AG10803 (cell line): ENCODE measurements at regions not wholly inside any gene's neighbourhood (a gene's known extent, or its start where the extent isn't known, plus 50 kb on each side); places are given as distances from the start of the nearest gene placed in this dataset.

Experiments used
- DNase-seq: peaks from one replicate; pipeline ENCODE4 v3.0.0; 2010; ENCODE audit warnings: low read depth
- H3K4me3 ChIP-seq: 2 replicates; pipeline ENCODE4 v1.5.1; 2011; ENCODE audit warnings: mild to moderate bottlenecking, low read length, control low read depth
- CTCF ChIP-seq: conservative IDR thresholded peaks from 2 replicates; pipeline ENCODE4 v1.5.1; 2011; ENCODE audit warnings: mild to moderate bottlenecking, low read length, control low read depth, inconsistent platforms

DNA sequence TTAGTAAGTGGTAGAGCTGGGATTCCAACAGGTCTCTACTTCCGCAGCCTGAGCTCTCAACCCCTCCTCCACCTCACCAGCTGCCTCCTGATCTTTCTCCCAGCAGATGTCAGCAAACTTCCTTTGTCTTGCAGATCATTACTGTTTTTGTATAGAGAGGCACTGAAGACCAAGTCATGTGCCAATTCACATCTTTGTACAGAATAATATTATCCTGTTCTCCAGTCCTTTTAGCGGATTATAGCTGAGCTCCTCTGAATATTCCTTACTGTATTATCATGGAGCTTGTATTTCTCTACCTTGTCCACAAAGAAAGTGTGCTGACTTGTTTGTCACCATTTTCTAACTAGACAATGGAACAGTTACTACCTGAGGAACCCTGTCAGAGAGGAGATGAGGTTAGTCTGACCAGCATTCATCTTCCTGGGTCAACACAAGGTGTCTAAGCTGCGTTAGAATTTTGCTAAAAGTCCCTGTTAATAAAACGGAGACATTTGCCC is 142.3 kb upstream of the ARHGAP5 start:
- TF ChIP-seq CTCF: peak; percentile 67
- no peak overlapping the region for H3K4me3 ChIP-seq
- peak; percentile 58 for DNase-seq

- no peak for DNase-seq
- H3K4me3 ChIP-seq: no peak overlapping the region
- no peak for TF ChIP-seq CTCF
Observed at GRCh38 chr14:31935391-31935790, 141.7 kb upstream of the ARHGAP5 start.

DNA sequence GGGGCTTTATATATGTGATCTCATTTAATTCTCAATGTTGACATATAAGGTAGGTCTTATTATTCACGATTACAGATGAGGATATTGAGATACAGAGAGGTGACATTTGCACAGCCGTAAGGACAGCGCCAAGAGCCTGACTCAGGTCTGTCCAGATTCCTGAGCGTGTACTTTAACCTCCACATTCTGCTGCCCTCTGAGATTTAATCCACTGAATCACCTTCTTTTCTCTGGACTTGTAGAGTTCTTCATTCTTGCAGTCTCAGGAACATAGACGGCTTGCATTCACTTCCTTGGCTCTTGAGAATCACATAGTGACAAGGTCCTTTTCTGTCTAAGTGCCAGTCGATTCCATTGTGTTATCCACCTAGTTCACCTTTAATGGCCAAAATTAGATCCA is 141.0 kb upstream of the ARHGAP5 start:
- no peak for TF ChIP-seq CTCF
- H3K4me3 ChIP-seq: no peak overlapping the region
- no peak for DNase-seq

GRCh38 chr14:31937730-31938346 is 139.3 kb upstream of the ARHGAP5 start:
- peak; percentile 81 for DNase-seq
- no peak overlapping the region for H3K4me3 ChIP-seq
- no peak for TF ChIP-seq CTCF

DNA sequence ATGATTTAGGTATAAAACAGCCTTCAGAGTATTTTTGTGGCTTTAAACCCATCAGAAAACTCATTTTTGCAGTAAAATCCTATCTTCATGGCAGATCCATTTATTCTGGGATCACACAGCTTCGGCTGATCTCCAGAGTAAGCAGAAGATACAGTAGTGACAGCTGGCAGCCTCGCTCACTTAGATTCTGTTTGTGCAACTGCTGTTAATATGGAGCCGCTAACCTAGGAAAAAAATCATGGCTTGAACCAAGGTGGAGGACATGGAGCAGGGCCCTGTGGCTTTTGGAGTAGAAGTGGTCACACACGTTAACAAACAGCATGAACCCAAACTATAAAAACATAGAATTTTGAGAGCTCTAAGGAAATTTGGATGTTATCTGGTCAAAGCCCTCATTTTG is 137.2 kb upstream of the ARHGAP5 start:
- no peak for DNase-seq
- H3K4me3 ChIP-seq: no peak overlapping the region
- no peak for TF ChIP-seq CTCF

DNA sequence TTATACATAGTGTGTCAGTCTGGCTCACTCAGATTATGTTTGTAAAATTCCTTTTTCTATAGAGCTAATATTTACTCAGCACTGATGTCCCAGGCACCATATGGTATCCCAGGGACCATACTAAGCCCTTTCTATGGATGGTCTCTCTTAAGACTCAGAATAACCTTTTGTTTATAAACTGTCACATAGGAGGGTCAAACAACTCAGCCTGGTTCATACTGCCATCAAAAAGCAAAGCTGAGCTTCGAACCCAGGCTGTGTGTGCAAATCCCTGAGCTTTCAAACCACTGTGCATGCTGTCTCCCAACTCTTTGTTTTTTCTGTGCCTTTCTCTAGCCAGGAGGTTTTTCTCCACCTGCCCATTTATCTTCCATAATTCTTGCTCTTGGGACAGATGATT is 135.6 kb upstream of the ARHGAP5 start:
- DNase-seq: no peak
- TF ChIP-seq CTCF: no peak
- no peak overlapping the region for H3K4me3 ChIP-seq

DNA sequence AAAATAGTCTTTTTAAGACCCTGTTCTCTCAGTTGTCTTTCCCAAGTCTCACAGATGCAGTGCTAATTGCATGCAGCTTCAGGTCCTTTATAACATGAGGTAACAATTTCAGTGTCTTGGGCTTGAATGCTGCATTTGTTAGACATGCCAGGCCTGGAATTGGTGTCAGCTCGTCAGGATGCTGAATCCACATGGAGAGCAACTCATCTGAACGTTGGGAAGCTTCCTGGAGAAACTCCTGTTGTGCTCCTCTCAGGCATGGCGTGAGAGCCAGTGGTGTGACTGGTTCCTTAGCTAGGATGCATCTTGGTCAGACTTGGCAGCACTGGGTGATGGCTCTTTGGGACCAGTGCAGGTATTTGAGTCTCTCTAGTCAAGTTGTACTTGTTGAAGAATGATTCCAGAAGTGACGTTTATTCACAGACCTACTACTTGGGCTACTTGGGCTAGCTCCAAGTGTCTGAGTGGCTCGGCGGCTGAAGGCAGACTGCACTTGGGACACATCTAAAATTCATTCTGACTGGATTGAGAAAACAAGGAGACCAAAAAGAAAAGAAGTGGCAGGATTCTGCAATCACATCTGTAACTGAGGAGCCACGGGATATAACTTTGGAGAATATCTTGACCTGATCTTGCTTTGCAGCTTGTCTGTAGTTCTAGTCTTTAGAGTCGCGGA is 134.8 kb upstream of the ARHGAP5 start:
- no peak for DNase-seq
- no peak for TF ChIP-seq CTCF
- no peak overlapping the region for H3K4me3 ChIP-seq
